ENCODE measurements at regions not wholly inside any gene's neighbourhood (a gene's known extent, or its start where the extent isn't known, plus 50 kb on each side); places are given as distances from the start of the nearest gene placed in this dataset.

DNA sequence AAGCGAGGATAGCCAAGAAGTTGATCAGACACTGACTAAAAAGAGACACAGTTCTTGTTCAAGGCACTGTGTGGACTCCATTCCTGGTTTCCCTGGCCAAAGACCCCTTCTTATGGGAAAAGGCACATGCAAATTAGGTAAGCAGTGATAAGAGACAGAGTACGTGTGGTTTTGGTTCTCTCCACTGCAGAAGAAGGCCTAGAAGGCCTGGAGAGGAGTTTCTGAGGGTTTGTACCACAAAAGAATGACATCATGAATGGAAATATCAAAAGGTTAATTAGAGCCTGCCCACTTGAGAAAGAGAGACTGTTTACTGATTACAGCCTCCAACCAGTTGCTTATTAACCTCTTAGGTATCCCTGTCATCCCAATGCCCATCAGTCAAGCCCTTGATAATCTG, 137.5 kb downstream of the ZNF365 start:
- DNase-seq (ENCODE audit: low spot score): no peak
- Histone ChIP-seq H3K4me1 (ENCODE audit: control insufficient read depth in 1 of 2, low read depth in 2 of 2) (no peaks in the 10 kb centered on the region), H3K36me3 (no peaks in the 10 kb centered on the region), H3K9me3 (no peaks in the 10 kb centered on the region), H3K4me3 (no peak overlapping the region), H3K27me3 (replicated peaks; ENCODE audit: insufficient read depth) (no peaks in the 10 kb centered on the region), H3K27ac (no peak overlapping the region)
- TF ChIP-seq CTCF (IDR thresholded peaks at IDR 0.05): no peak
- no peak for ATAC-seq (ENCODE audit: insufficient number of reproducible peaks, low FRiP score, low read depth)

DNA sequence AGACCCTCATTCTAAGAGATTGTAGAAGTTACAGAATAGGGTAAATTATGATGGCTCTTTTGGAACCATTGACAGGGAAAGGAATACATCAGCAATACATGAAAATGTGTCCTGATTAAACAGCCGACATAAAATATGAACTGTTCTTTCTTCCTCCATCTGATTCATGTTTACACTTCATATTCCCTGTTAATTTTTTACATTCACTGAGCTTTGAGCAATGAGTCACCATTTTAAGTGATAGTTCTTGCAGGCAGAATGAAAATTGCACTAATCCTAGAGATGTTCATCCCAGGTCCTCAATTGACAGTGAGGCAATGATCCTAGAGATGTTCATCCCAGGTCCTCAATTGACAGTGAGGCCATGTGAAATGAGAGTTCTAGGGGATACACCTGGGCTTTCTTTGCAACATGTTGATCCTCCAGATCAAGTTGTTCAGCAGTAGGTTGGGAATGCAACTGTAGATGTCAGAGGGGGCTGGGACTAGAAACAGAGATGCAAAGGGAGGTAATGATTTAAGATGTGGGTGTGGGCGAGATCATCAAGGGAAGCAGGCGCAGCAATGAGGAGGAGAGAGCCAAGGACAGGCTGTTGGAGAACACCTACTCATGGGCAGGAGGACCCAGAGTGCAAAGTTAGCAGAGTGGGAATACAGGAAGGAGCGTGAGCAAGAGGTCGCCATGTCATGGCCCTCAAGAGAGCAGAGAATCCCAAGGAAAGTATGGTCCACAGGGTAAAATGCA, 138.7 kb downstream of the ZNF365 start:
- Histone ChIP-seq H3K9me3 (no peaks in the 10 kb centered on the region), H3K4me1 (ENCODE audit: control insufficient read depth in 1 of 2, low read depth in 2 of 2) (peaks cover 0 to 5% of the 10 kb centered on the region in 2 donors), H3K4me3 (no peak overlapping the region), H3K27ac (no peak overlapping the region), H3K36me3 (no peaks in the 10 kb centered on the region), H3K27me3 (replicated peaks; ENCODE audit: insufficient read depth) (no peaks in the 10 kb centered on the region)
- no peak for TF ChIP-seq CTCF (IDR thresholded peaks at IDR 0.05)
- DNase-seq (ENCODE audit: low spot score) (no peak), ATAC-seq (ENCODE audit: insufficient number of reproducible peaks, low FRiP score, low read depth) (no peak)

- DNase-seq (ENCODE audit: low spot score) (no peak), ATAC-seq (ENCODE audit: insufficient number of reproducible peaks, low FRiP score, low read depth) (no peak)
- no peaks in the 10 kb centered on the region for H3K36me3 ChIP-seq
- TF ChIP-seq CTCF (IDR thresholded peaks at IDR 0.05): no peak
- H3K27me3 ChIP-seq (replicated peaks; ENCODE audit: insufficient read depth): no peaks in the 10 kb centered on the region
- peaks cover 0 to 5% of the 10 kb centered on the region in 2 donors for H3K4me1 ChIP-seq (ENCODE audit: control insufficient read depth in 1 of 2, low read depth in 2 of 2)
- no peak overlapping the region for H3K4me3 ChIP-seq
- no peaks in the 10 kb centered on the region for H3K9me3 ChIP-seq
- H3K27ac ChIP-seq: no peak overlapping the region
Measured at GRCh38 chr10:62514079-62514693, 140.0 kb downstream of the ZNF365 start.

DNA sequence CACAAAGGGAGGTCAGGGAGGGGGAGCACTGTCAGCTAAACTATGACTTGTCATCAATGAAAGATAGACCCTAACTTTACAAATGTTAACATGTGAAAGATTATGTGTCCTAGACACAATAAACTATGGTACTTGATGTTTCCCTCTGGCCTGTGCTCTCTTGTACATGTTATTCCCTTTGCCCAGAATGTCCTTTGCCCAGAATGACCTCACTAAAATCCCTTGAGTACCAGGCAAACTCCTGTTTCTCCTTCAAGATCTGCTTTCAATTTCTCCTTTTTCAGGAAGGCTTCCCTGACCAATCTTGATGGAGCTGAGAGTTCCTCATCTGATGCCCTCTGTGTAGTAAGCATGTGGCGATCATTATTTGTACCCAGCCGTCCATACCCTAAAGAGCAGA, 143.1 kb downstream of the ZNF365 start:
- DNase-seq (ENCODE audit: low spot score) (no peak), ATAC-seq (ENCODE audit: insufficient number of reproducible peaks, low FRiP score, low read depth) (no peak)
- peaks cover 0 to 5% of the 10 kb centered on the region in 2 donors for H3K4me1 ChIP-seq (ENCODE audit: control insufficient read depth in 1 of 2, low read depth in 2 of 2)
- no peaks in the 10 kb centered on the region for H3K27me3 ChIP-seq (replicated peaks; ENCODE audit: insufficient read depth)
- TF ChIP-seq CTCF (IDR thresholded peaks at IDR 0.05): no peak
- no peaks in the 10 kb centered on the region for H3K36me3 ChIP-seq
- H3K9me3 ChIP-seq: no peaks in the 10 kb centered on the region
- no peak overlapping the region for H3K4me3 ChIP-seq
- no peak overlapping the region for H3K27ac ChIP-seq

GRCh38 chr10:62527019-62527827, 153.1 kb downstream of the ZNF365 start:
- no peak overlapping the region for H3K27ac ChIP-seq
- DNase-seq (ENCODE audit: low spot score) (no peak), ATAC-seq (ENCODE audit: insufficient number of reproducible peaks, low FRiP score, low read depth) (no peak)
- TF ChIP-seq CTCF (IDR thresholded peaks at IDR 0.05): no peak
- H3K9me3 ChIP-seq: no peaks in the 10 kb centered on the region
- no peak overlapping the region for H3K4me3 ChIP-seq
- H3K36me3 ChIP-seq: no peaks in the 10 kb centered on the region
- no peaks in the 10 kb centered on the region for H3K4me1 ChIP-seq (ENCODE audit: control insufficient read depth in 1 of 2, low read depth in 2 of 2)
- no peaks in the 10 kb centered on the region for H3K27me3 ChIP-seq (replicated peaks; ENCODE audit: insufficient read depth)

All from thoracic aorta (tissue), 2 donors.